Kasumi-1 (cell line): ENCODE measurements at regions not wholly inside any gene's neighbourhood (a gene's known extent, or its start where the extent isn't known, plus 50 kb on each side); places are given as distances from the start of the nearest gene placed in this dataset.

Source experiments
- DNase-seq, 2 experiments: peaks; one replicate each; lab custom pipeline; 2025; lab: John Stamatoyannopoulos, UW

- DNase-seq: no peak
Measured at GRCh38 chr14:44151130-44151820, 355.8 kb downstream of the FSCB start.

- DNase-seq: peak; percentile 23 to 34
Measured at GRCh38 chr14:44149597-44149996, 357.5 kb downstream of the FSCB start.

- DNase-seq: no peak
Measured at GRCh38 chr14:44142006-44142405, 365.1 kb downstream of the FSCB start.

- DNase-seq: no peak
Measured at GRCh38 chr14:44135972-44136371, 371.1 kb downstream of the FSCB start.

GRCh38 chr14:44131861-44132260, 375.2 kb downstream of the FSCB start:
- no peak for DNase-seq

- peak; percentile 59 to 71 for DNase-seq
Measured at GRCh38 chr14:44113769-44114730, 393.0 kb downstream of the FSCB start.

GRCh38 chr14:44112774-44113460, 394.2 kb downstream of the FSCB start:
- DNase-seq: peak; percentile 50 to 62

GRCh38 chr14:44109036-44109435, 398.0 kb downstream of the FSCB start:
- DNase-seq: no peak

GRCh38 chr14:44108601-44109000, 398.5 kb downstream of the FSCB start:
- no peak for DNase-seq

GRCh38 chr14:44107156-44107555, 399.9 kb downstream of the FSCB start:
- no peak for DNase-seq

GRCh38 chr14:44099743-44100488, 407.2 kb downstream of the FSCB start:
- no peak for DNase-seq

- DNase-seq: no peak
Measured at GRCh38 chr14:44081146-44081545, 425.9 kb downstream of the FSCB start.

- no peak for DNase-seq
Measured at GRCh38 chr14:44070046-44070445, 437.0 kb downstream of the FSCB start.

GRCh38 chr14:44053422-44053821, 453.7 kb downstream of the FSCB start:
- no peak for DNase-seq

- peak in 1 of 2 experiments; percentile 4 for DNase-seq
Measured at GRCh38 chr14:44041700-44042099, 465.4 kb downstream of the FSCB start.

GRCh38 chr14:44040561-44040960, 466.5 kb downstream of the FSCB start:
- no peak for DNase-seq

GRCh38 chr14:44036248-44036647, 470.8 kb downstream of the FSCB start:
- no peak for DNase-seq

- no peak for DNase-seq
Measured at GRCh38 chr14:44035707-44036106, 471.4 kb downstream of the FSCB start.

GRCh38 chr14:44030831-44031383, 476.2 kb downstream of the FSCB start:
- DNase-seq: peak in 1 of 2 experiments; percentile 9

GRCh38 chr14:44029933-44030332, 477.1 kb downstream of the FSCB start:
- DNase-seq: peak; percentile 10 to 15

GRCh38 chr14:44027397-44027796, 479.7 kb downstream of the FSCB start:
- peak; percentile 43 to 48 for DNase-seq
